GM21381 (cell line): ENCODE measurements at regions not wholly inside any gene's neighbourhood (a gene's known extent, or its start where the extent isn't known, plus 50 kb on each side); places are given as distances from the start of the nearest gene placed in this dataset.

Experiments used
- ATAC-seq: cut with Tn5 transposase; IDR thresholded peaks from one replicate; pipeline ENCODE4 v1.9.1; 2021; ENCODE audit warnings: mild to moderate bottlenecking, moderate library complexity; ENCODE audit not compliant: unreplicated experiment

- peak; percentile 71 for ATAC-seq
Measured at GRCh38 chr16:17529982-17530760, 59.4 kb upstream of the XYLT1 start.

DNA sequence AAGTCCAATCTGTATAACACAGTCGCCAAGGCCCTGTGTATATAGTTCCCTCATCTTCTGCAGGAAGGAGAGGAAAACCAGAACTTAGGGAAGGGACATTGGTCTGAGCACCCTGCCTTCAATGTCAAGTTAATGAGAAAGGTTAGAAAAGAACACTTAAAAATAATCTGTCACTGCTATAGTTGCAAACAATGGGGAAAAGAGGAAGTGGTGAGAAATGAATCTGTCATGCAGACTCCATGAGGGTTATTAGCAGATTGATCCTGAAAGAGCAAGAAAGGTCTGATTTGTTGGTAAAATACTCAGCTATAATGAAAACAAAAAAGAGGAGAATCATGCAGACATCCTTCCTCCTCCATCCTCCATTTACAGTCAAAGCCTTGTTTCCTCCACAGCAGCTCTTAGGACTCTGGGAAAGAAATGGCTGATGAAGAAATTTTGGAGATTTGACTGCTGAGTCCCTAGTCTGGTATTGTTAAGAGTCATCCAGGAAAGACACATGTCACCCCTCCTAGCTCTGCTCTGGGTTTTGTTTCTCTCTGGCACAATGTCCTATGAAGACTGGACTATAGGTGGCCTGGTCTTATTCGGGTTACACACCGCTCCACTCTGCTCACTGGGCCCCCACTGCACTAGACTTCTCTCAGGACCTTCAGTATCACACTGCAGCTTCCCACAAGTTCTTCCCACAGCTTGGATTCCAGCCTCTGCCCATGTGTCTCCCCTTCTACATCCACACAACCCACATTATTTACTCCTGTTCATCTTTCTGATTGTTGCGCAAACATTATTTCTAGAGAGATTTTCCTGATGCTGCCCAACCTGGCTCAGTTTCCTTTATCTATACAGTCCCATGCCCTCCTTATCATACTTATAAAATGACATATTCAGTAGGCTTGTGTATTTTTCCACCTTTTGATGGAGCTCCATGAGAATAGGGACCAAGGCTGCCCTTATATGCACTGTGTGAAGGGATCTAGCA lies 56.5 kb upstream of the XYLT1 start:
- no peak for ATAC-seq

- no peak for ATAC-seq
Measured at GRCh38 chr16:17524656-17525055, 53.9 kb upstream of the XYLT1 start.

DNA sequence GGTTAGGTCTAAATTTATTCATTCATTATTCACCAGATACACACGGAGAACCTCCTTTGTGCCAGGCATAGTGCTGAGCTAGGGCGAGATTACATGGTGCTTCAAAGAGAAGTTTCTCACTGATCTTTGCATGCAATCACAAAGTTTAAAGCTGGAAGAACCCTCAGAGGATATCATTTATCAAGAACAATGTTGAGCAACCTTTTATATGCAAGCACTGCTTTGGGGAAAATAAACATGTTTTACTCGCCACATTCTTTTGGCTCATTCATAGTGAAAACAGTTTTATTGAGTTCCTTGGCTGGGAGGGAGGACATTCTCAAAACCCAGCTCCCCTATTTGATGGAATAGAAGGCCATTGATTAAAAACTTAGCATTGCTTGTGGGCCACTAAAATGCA lies 49.8 kb upstream of the XYLT1 start:
- no peak for ATAC-seq
